GM19240 (cell line): ENCODE measurements at regions not wholly inside any gene's neighbourhood (a gene's known extent, or its start where the extent isn't known, plus 50 kb on each side); places are given as distances from the start of the nearest gene placed in this dataset.
"Not testable (repeated sequence)": the region's sequence is repeated elsewhere in the genome, so short reads cannot be mapped to it uniquely, and the experiment has no call there.

Source experiments
- DNase-seq: peaks from one replicate; pipeline ENCODE4 v3.0.0; 2011; ENCODE audit warnings: low spot score; ENCODE audit not compliant: insufficient read length

DNA sequence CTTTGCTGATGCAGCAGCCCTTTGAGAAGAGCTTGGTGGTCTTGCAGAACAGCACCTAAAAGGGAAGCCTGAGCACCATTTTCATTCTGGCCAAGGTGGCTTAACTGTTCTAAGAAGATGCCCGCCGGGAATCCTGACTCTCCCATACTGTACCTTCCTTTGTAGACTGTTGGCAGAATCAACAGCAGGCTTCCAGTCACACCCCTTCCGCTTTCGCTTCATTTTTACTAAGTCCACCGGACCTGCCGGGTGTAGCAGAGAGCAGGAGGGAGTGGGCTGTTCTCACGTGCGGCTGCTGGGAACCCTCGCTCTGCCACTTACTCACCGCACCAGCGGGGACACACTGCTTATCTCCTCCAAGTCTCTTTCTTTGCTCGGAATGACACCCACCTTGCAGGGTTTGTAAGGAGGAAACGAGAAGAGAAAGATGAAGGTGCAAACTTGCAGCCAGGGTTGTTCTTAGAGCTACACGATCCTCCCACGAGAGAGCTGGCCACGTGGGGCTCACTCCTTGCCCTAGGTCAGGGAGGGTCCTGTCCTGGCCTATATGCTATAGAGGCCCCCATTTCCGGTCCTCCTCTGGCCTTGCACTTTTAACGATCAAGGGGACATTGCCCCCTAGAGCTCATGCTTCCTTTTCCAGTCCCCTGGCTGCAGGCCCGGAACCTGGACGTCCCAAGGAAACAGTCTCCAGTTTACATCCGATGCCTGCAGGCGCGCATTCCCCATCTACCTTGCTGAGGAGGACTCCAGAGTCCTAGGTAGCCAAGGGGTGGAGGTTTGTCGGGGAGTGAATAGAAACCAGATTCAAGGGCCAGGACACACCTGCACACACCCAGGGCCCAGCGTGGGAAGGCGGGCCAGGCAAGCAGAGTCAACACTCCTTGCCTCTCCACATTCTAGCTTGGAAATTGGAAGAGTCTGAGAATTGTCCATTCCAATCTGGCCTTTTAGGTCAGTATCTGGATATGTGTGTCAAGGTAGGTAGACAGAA lies 453.6 kb downstream of the IRS2 start:
- DNase-seq, result no peak

DNA sequence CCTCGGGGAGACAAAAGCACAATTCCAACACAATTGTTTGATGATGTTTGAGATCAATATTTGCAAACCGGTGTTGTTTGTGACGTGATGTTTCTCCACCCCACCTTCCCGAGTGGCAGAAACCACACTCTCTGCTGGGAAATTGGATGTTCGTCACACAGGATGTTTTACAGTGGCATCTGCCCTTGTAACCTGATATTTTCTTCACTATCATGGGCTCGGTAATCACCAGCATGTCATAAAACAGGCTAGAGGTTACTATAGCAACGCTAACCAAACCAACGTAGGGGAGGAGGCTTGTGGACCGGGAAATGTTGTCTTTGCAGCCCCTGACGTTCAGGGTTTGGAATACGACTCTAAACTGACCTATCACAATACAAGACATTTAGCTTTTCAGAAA lies 454.5 kb downstream of the IRS2 start:
- DNase-seq, result no peak

DNA sequence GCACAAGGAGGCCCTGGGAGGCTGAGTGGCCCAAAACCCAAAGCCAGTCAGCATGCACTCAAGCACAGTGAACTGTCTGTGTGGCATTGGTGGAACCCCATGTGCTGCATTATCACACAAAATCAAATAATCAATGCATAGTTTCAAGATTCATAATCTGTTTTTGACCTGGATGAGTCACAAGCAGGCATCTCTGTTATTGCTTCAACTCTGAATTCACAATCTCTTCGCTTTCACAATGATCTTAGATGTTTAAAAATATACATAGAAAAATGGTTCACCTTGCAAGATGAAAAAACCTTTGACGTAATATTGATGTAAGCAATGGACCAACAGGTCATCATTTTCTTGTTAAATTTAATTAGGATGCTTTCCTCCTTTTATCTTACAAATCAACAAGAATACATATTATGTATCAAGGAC lies 455.4 kb downstream of the IRS2 start:
- DNase-seq, result no peak

DNA sequence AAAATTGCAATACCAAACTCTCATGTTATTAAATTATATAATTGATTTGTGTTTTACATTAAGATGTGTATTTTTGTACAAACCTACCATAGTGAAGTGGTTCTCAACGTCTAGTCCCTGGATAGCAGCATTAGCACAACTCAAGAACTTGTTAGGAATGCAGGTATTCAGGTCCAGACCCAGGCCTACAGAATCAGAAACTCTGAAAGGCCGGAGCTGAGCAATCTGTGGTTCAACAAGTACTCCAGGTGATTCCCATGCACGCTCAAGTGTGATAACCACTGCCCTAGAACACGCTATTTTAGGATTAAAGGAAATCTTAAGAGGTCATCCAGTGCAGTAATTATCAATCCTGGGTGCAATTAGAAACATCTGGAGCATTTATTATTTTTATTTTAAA lies 456.3 kb downstream of the IRS2 start:
- no peak for DNase-seq

DNA sequence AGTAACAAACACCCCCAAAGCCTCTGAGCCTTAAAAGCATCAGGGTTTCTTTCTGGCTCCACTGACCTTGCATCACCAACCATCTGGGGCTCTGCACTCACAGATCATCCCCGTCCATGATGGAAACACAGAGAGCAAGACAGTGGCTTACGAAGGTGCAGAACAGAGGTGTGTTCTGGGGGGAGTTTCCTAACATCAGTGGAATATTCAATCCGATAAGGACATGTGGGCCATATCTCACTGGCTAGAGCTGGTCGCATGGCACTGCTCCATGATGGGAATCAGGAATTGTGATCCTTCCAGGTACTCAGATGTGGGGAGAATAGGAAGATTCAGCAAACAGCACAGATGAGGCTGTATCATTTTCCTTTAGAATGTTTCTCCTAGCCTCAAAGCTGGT lies 457.2 kb downstream of the IRS2 start:
- DNase-seq, result no peak

DNA sequence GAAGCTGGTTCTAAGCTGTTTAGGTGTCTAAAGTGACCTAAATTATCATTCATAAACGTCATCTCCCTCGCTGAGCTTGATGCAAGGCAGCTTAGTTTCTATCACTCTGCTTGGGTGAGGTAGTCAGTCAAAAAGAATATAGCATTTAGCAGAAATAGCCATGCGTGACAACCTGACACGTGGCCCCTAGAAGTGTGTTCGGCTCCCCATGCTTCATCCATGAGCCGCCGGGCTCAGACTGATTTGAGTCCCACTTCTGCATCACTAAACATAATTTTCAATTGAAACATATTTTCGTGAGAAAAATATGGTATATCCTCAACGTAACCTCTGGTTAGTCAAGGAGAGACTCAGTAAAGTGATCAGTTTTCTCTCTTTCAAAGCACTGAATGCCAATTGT lies 459.8 kb downstream of the IRS2 start:
- no peak for DNase-seq

DNA sequence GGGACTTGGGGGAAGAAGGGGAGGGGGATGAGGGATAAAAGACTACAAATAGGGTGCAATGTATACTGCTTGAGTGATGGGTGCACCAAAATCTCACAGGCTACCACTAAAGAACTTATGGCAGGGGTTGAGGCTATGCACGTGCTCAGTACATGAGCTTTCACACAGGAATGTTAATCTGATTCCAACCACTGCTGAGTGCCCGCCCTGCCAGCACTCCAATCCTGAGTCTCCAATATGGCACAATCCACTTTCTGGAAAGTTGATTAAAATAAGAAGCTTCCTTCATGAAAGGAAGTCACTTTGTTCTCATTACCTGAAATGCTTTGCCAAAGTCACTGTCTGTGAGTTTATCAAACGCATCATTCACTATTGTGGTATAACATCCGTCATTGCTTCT lies 463.0 kb downstream of the IRS2 start:
- DNase-seq, result no peak

DNA sequence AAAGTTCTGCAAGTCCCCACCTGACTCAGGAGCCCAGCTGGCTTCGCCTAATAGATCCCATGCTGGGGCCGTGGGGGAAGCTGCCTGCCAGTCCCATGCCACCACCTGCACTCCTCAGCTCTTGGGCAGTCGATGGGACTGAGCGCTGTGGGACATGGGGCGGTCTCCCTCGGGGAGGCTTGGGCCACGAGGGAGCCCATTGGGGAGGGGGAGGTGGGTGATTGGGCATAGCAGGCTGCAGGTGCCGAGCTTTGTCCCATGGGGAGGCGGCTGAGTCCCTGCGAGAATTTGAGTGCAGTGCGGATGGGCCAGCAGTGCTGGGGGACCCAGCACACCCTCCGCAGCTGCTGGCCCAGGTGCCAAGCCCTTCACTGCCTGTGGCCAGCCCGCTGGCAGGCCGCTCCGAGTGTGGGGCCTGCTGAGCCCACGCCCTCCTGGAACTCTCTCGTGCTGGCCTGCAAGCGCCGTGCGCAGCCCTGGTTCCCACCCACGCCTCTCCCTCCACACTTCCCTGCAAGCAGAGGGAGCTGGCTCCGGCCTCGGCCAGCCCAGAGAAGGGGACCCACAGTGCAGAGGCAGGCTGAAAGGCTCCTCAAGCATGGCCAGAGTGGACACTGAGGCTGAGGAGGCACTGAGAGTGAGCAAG lies 467.3 kb downstream of the IRS2 start:
- DNase-seq, result no peak

DNA sequence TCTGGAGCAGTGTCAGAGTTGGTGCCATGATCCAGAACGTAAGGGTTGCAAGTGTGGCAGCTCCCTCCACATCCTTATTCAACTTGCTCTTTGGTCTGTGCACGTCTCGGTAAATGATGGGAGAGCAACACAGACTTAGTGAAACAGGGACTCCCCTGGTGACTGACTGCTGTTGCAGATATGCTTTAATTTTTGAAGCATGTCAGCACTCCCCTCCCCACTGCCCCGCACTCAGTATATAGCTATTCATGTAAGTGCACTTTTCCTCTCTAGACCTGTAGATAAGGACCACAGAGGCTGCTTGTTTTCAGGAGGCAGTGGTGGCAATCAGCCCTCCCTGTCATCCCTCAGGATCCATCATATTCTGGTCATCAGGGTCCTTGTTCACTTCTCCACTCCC lies 470.9 kb downstream of the IRS2 start:
- DNase-seq, result no peak

DNA sequence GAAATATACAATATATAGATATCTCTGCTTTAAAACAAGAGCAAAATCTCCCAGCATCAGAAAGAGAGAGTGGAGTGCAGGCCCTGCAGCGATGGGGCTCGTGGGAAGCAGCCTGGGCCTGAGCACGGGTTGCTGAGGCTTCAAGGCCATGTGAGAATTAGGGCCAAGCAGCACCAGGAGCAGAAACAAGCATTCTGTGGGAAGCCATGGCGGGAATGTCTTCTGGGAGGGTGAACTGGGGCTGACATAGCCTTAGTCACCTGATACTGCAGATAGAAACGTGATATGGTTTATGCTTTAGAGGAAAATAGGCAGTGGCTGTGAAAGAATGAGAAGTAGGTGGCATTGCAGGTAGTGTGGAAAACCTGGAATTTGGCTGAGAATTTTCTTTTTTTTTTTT lies 472.3 kb downstream of the IRS2 start:
- no peak for DNase-seq

DNA sequence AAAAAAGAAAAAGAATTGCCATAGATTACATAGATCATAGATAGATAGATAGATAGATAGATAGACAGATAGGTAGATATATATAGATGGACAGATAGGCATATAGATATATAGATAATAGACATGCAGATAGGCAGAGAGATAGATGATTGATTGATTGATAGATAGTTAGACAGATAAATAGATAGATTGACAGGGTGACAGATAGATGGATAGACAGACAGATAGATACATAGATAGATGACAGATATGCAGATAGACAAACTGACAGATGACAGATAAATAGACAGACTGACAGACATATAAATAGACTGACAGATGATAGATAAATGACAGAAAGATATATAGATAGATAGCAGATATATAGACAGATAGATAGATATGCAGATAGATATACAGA lies 474.0 kb downstream of the IRS2 start:
- no peak for DNase-seq

DNA sequence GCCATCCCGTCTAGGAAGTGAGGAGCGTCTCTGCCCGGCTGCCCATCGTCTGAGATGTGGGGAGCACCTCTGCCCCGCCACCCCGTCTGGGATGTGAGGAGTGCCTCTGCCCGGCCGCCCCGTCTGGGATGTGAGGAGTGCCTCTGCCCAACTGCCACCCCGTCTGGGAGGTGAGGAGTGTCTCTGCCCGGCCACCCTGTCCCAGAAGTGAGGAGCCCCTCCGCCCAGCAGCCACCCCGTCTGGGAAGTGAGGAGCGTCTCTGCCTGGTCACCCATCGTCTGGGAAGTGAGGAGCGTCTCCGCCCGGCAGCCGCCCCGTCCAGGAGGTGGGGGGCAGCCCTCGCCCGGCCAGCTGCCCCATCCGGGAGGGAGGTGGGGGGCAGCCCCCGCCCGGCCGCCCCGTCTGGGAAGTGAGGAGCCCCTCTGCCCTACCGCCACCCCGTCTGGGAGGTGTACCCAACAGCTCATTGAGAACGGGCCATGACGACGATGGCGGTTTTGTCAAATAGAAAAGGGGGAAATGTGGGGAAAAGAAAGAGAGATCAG lies 474.9 kb downstream of the IRS2 start:
- DNase-seq, result not testable (repeated sequence)

DNA sequence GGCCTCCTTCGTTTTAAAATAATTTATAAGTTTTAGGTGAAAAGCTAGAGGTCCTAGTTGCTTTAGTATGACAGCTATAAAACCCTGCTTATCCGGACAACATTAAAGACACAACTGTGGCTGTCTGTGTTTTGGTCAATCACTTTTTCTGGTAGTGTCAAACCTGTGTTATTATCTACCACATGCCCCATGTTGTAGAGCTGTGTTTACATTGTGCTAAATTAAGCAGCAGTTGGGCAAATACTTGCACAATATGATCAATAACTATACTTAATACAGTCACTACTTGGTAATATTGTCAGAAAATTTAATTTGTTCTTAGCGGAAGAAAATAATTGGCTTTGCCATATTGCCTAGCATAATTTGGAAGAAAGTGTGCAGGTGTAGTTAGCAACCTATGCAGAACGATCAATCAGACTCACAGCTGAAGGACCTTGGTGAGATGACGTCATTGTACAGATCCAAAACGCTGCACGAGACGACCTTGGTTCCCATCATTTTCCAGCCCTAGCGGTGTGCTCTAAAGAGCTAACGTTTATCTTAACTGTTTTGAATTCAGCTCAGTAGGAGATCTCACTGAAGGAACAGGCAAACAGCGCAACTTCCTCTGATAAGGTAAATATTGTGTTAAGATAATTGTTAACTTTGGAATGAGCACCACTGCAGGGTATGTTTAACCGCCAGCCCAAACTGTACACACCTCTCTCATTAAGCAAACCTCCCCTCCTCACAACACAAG lies 476.6 kb downstream of the IRS2 start:
- no peak for DNase-seq

DNA sequence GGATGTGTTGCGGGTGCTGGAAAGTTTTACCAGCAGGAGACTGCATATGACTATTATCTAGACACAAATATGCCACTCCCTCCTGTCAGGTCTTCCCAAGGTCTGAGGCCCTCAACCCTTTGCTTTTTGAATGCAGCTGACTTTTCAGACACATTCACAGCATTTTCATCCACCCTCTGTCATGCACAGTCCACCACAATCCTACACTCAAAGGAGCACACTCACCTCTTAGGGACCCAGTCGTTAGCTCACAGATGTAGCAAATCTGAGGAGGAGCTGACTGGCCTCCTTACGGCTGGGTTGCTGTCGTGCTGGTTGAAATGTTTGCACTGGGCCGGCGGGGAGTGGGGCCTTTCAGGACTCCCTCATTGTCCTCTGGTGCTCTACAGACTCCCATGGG lies 479.4 kb downstream of the IRS2 start:
- DNase-seq, result no peak

DNA sequence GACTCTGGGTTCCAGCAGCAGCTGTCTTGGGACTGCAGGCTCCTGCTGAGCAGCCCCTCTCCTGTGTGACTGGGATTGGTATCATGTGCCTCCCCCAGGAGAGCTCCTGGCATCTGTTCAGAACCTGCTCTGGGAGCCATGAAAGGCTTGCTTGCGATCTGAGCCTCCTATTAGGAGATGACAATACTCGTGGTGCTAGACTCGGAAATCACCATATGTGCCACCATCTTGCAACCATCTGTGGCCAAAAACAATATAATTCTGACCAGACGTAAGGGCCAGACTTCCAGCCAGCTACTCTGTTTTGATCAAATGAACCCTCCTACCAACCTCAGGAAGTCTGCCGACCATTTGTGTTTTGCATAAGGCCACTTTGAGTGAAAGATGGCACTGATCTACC lies 484.7 kb downstream of the IRS2 start:
- DNase-seq, result no peak

DNA sequence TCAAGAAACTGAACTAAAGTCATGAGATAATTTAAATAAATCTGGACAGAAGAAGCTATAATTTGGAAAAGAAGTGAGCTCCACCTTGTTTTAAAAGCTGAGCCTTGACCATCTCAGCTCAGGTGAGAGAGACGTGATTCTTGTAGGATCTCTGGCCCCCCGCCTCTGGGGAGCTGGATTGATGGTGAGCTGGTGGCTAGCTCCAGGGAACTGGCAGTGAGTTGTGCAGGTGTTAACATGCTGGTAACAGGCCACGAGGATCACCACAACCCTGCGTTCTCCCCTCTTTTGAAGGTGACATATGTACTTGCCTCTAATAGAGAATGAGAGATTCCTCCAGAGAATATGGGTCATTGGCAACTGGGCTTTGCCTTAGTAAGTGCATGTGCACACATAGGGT lies 485.1 kb downstream of the IRS2 start:
- no peak for DNase-seq

DNA sequence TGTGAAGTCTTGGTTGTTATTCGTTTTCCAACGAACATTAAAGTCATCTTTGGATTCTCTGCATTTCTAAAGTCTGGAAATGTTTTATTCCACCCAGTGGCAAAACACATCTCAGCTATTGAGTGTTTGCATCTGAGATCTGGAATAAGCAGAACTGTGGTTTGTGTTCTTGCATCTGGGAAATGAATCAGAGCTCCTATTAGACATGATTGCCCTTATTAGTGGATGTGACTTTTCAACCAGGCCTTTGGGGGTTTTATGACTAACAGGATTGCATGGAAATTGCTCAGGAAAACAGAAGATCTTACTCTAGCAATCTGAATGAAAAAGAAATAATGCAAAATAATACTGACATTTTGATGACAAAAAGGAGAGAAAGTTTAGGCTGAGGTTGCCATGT lies 488.8 kb downstream of the IRS2 start:
- DNase-seq, result no peak

DNA sequence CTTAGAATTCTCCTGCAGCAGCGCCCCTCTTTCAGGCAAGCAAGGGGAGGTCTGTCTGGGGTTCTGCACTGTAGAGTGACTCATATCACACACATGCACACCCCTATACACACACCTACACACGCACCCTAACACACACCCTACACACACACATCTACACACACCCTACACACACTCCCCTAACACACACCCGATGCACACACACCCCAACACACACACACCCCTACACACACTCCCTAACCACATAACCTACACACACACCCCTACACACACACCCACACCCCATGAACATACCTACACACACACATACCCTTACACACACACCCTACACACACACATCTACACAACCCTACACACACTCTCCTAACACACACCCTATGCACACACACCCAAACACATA lies 493.2 kb downstream of the IRS2 start:
- DNase-seq, result no peak

DNA sequence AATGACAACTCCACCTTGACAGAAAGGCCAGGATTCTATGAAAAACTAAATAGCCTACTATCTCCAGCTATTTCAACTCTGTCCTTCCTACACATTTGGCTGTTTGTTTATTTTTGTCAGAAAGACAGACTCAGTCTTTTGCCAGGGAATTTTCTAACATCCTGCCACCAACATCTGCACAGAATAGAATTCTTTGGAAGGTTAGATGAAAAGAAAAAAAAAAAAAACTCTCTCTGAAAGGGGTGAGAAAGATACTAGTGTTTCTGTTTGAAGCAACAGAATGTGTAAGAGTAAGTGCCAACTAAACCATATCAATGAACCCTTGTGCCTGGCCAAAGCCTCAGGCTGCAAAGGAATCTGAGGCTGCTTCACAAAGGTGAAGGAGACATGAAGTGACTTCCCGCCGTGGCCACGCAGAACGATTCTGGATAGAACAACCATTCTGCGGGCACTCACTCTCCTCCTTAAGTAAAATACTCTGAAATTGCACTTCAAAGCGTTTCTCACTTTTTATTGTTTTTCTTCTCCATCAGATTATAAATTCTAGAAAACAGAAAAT lies 498.2 kb downstream of the IRS2 start:
- DNase-seq, result no peak

DNA sequence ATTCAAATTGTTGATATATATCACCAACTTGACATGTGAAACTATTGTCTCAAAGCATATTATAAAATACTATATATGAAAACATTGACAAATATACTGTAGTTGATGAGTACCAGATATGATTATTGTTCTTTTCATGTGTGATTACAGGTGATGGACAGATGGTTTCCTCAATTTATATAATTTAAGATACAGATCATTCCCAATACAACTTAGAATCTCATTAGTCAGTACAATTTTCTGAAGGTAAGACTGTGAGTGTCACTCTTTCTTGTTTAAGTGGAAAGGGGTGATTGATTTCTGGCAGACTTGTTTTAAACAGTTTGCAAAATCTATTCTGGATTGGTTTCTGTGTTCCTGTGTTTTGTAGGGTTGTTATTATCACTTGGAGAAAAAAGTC lies 498.8 kb downstream of the IRS2 start:
- DNase-seq, result no peak

DNA sequence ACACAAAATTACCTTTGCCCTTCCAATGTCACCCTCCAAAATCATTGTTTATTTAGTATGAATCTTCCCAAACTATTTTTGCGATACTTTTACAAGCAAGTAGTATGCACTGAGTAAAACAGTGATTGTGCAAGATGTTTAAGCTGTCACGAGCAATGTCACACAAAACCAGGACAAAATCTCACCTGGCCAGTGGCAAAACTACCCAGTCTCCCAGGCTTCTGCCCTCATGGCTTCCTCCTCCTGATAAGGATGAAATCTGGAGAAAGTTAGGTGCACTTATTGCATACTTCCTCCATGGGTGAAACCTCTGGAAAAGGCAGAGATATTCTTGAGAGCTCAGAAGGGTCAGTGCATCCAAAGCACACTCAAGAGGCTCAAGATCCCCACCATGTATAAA lies 500.8 kb downstream of the IRS2 start:
- DNase-seq, result no peak
